GM21526 (cell line): ENCODE measurements at regions not wholly inside any gene's neighbourhood (a gene's known extent, or its start where the extent isn't known, plus 50 kb on each side); places are given as distances from the start of the nearest gene placed in this dataset.
"Not testable (repeated sequence)": the region's sequence is repeated elsewhere in the genome, so short reads cannot be mapped to it uniquely, and the experiment has no call there.

Experiments
- ATAC-seq: cut with Tn5 transposase; IDR thresholded peaks from one replicate; pipeline ENCODE4 v1.9.1; 2021; ENCODE audit warnings: moderate library complexity; ENCODE audit not compliant: unreplicated experiment, low FRiP score

- no peak for ATAC-seq
These were observed 179.0 kb downstream of the BCAS1 start for GRCh38 chr20:53891306-53891894.

- ATAC-seq: no peak
These were observed 179.7 kb downstream of the BCAS1 start for GRCh38 chr20:53890443-53891305.

- ATAC-seq: no peak
These were observed 180.8 kb downstream of the BCAS1 start for GRCh38 chr20:53889411-53890148.

GRCh38 chr20:53888951-53889350 is 181.4 kb downstream of the BCAS1 start:
- no peak for ATAC-seq

GRCh38 chr20:53888510-53888909 is 181.9 kb downstream of the BCAS1 start:
- no peak for ATAC-seq

- ATAC-seq: no peak
These were observed 182.4 kb downstream of the BCAS1 start for GRCh38 chr20:53887973-53888372.

GRCh38 chr20:53884859-53885541 is 185.4 kb downstream of the BCAS1 start:
- ATAC-seq: no peak

- ATAC-seq: no peak
These were observed 187.1 kb downstream of the BCAS1 start for GRCh38 chr20:53883098-53883911.

GRCh38 chr20:53882438-53882986 is 187.9 kb downstream of the BCAS1 start:
- ATAC-seq: not testable (repeated sequence)

- ATAC-seq: no peak
These were observed 189.0 kb downstream of the BCAS1 start for GRCh38 chr20:53881362-53881761.

GRCh38 chr20:53880108-53880641 is 190.2 kb downstream of the BCAS1 start:
- no peak for ATAC-seq

- no peak for ATAC-seq
These were observed 191.2 kb downstream of the BCAS1 start for GRCh38 chr20:53879048-53879684.

- no peak for ATAC-seq
These were observed 191.9 kb downstream of the BCAS1 start for GRCh38 chr20:53878262-53879047.

- ATAC-seq: no peak
These were observed 193.4 kb downstream of the BCAS1 start for GRCh38 chr20:53876956-53877355.

- ATAC-seq: no peak
These were observed 193.9 kb downstream of the BCAS1 start for GRCh38 chr20:53876470-53876869.

- no peak for ATAC-seq
These were observed 194.9 kb downstream of the BCAS1 start for GRCh38 chr20:53875452-53875851.

GRCh38 chr20:53874706-53875105 is 195.7 kb downstream of the BCAS1 start:
- ATAC-seq: no peak

- no peak for ATAC-seq
These were observed 196.3 kb downstream of the BCAS1 start for GRCh38 chr20:53874104-53874503.
